Fibroblast of upper back skin (primary cell): ENCODE measurements at regions not wholly inside any gene's neighbourhood (a gene's known extent, or its start where the extent isn't known, plus 50 kb on each side); places are given as distances from the start of the nearest gene placed in this dataset.
"Not testable (repeated sequence)": the region's sequence is repeated elsewhere in the genome, so short reads cannot be mapped to it uniquely, and the experiment has no call there.

ENCODE experiments used
- DNase-seq: peaks from one replicate; pipeline ENCODE4 v3.0.0-alpha.2; 2013

- peak; percentile 15 for DNase-seq
Observed at GRCh38 chr9:66601472-66601871, 299.1 kb upstream of the ZNF658 start.

DNA sequence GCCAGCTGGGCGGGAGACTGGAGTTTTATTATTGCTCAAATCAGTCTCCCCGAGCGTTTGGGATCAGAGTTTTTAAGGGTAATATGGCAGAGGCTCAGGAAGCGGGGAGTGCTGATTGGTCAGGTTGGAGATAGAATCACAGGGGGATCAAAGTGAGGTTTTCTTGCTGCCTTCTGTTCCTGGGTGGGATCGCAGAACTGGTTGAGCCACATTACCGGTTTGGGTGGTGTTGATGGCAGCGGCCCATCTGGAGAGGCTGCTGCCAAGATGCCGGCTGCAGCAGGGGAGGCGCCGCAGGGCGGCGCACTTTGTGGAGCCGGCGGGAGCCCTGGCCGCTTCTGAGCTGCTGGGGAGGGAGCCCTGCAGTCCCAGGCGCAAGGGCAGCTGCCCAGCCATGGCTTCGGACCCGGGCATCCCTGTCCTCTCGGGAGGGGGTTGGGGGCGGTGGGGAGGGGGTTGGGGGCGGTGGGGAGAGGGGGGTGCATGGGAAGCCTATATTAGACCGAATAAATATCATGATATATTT lies 268.9 kb upstream of the ZNF658 start:
- not testable (repeated sequence) for DNase-seq

- DNase-seq, result not testable (repeated sequence)
Observed at GRCh38 chr9:66647675-66648074, 252.8 kb upstream of the ZNF658 start.

DNA sequence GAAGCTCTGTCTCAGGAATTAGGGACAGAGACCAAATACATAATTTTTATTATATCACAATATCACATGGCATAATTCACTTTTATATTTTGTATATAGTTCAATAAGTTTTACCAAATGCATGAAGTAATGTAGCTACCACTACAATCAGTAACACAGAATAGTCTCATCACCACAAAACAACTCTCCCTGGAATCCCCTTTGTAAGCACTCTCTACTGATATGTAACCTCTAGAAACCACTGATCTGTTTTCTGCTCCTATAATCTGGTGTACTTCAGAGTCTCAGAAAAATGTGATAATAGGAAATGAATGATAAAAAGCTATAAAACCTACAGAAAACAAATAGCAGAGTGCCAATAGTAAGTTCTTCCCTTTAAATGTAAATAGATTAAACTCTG lies 210.3 kb upstream of the ZNF658 start:
- DNase-seq, result not testable (repeated sequence)

- DNase-seq, result not testable (repeated sequence)
Observed at GRCh38 chr9:66695561-66696240, 204.8 kb upstream of the ZNF658 start.

DNA sequence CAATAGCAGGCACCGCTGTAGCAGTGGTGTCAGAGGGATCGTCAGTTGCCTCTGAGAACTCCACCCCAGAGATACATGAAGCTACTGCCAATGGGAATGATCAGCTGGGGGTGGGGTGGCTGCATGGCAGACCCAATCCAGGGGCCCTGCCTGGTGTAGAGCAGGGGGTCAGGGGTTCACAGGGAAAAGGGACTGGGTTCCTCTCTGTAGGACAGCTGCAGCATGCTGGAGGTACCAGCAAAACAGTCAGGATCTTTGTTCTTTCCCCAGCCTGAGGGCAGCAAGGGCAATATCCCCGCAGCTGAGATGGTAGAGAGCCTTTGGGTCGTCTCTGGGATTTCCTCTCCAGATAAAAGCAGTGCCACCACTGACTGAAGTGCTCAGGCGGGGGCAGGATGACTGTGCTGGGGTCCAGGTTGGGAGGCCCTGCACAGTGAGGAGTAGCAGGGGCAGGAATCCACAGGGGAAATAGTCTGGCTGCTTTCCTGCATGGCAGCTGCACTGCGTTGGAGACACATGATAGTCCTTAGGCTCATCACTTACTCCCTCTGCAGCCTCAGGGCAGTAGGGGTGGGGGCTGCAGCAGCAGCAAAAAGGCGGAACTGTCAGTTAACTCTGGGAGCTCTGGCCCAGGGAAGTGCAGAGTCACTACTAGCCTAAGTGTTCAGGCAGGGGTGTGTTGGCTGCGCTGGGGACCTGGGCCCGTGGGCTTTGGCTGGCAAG lies 203.0 kb upstream of the ZNF658 start:
- DNase-seq, result not testable (repeated sequence)

DNA sequence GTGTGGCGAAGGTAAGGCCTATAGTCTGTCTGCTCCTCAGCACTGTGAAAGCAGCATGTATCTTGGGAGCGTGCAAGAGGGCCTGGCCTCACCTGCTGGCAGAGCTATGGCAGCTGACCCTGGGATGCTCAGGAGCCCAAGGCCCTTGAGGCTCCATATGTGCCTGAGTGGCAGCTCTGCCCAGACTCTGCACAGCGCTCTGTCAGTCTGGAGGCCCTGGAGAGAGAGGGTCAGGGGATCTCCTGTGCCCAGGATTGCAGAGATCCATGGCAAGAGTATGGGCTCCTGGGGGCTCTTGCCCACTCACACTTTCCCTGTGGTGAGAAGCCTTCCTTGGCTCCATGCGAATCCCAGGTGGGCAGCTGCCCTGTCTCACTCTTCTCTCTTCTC lies 202.5 kb upstream of the ZNF658 start:
- not testable (repeated sequence) for DNase-seq

DNA sequence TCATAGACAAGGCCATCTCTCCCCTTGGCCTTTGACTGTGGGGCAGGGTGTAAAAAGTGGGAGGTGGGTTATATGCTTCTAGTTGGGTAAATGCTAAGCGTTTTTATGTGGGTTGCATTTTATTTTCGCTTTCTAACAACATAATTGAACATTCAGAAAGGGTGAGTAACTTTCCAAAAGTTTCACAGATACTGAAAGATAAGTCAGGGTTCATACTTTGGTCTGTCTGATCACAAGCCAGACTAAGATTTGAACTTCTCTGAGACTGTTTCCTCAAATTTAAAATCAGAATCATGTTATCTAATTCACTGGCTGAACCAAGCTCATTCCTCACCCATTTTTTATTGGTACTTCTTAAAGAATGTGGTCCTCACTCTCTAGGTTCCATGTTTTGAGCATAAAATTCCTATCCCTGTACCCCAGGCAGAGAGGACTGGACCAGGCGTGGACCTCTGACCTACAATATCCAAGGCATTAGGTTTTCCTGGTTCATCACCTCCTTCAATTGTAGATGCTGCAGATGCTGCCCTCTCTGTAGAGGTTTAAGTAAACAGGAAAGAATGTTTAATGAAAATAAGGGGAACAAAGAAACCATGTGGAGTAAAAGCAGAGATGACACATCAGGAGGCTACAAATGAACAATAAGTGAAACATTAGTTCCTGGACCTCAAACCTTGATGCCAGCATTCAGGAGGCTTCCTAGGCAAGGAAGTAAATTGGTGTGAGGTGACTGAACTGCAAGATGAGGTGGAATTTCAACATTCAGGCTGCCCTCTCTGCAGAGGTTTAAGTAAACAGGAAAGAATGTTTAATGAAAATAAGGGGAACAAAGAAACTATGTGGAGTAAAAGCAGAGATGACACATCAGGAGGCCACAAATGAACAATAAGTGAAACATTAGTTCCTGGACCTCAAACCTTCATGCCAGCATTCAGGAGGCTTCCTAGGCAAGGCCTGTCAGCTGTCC lies 198.8 kb upstream of the ZNF658 start:
- DNase-seq, result not testable (repeated sequence)

- not testable (repeated sequence) for DNase-seq
Observed at GRCh38 chr9:66711553-66711952, 189.0 kb upstream of the ZNF658 start.

GRCh38 chr9:66712870-66713269 lies 187.7 kb upstream of the ZNF658 start:
- not testable (repeated sequence) for DNase-seq

DNA sequence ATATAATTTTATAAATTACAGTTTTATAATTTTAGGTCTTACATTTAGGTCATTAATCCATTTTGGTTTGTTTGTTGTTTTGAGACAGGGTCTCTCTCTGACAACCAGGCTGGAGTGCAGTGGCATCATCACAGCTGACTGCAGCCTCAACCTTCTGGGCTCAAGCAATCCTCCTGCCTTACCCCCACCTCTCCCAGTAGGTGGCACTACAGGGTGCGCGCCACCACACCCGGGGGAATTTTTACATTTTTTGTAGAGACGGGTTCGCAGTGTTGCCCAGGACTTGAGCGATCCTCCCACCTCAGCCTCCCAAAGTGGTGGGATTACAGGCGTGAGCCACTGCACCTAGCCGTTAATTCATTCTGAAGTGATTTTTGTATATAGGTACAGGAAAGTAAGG lies 187.0 kb upstream of the ZNF658 start:
- DNase-seq, result not testable (repeated sequence)

- DNase-seq, result not testable (repeated sequence)
Observed at GRCh38 chr9:66720845-66721244, 179.7 kb upstream of the ZNF658 start.

- not testable (repeated sequence) for DNase-seq
Observed at GRCh38 chr9:66727540-66727939, 173.0 kb upstream of the ZNF658 start.

DNA sequence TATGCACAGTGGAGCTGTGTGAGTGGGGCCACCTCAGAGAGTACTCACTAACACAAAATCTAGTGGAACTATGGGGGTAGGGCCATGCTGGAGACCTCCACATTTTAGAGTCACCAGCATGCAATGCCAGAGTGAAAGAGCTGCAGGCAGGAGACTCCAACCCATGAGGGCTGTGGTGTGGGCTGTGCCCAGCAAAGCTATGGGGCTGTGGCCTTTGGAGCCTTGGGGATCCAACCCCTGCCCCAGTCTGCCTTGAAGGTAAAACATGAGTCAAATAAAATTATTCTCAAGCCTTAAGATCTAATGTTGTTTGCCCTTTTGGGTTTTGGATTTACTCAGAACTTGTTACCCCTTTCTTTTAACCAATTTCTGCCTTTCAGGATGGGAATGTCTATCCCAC lies 163.8 kb upstream of the ZNF658 start:
- not testable (repeated sequence) for DNase-seq

GRCh38 chr9:66738418-66738817 lies 162.1 kb upstream of the ZNF658 start:
- not testable (repeated sequence) for DNase-seq

DNA sequence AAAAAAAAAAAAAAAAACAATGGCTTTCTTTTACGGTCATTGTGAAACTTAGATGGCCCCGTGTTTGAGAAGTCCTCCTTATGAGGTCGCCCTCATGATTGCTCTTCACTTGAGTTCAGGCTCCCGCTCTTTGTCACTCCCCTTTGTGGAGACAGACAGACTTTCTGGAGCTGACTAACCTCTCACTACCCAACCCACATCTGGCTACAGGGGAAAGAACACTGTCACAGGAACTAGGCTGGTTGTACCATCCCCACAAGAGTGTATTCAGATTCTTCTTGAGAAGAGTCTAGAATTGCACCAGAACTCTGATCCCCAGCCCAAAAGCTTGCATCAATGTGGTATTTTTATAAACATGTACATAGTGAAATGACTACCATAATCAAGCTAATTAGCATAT lies 160.4 kb upstream of the ZNF658 start:
- not testable (repeated sequence) for DNase-seq

DNA sequence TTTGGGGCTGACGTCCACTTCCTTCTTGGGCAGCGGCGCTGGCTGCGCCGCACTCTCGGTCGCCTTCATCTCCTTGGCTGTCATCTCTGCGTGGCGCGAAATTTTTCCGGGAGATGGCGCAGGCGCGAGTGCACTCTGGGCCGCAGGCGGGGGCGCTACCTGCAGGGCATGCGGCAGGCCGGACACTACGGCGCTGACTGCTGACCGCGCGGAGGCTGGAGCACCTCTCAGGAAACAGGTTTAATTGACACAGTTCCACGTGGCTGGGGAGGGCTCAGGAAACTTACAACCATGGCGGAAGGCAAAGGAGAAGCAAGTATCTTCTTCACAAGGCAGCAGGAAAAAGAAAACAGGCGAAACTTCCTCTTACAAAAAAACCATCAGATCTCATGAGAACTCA lies 154.7 kb upstream of the ZNF658 start:
- not testable (repeated sequence) for DNase-seq

DNA sequence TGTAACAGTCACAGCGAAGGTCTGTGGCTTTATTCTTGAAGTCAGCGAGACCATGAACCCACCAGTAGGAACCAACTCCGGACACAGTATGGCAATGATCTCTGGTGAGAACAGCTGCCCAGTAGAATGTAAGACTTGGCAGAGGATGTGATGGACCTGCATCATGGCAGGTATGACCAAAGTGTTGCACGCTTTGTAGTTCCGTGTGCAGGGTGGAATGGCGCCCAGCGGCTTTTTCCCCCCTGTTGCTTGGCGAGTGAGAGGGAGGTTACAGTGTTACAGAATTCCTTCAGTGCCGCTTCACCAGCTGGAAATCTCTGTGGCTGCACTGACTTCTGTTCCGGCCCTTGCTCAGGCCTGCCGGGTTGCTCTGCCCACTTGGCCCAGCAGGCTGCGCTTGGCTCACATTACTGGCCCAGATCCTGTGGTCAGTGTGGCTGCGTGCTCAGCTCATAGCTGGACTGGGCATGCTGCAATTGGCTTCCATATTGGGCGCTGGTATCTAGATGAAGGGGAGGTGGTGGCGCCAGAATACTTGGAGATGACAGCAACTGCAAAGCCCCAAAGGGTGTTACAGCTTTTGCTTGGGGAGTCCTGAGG lies 148.1 kb upstream of the ZNF658 start:
- not testable (repeated sequence) for DNase-seq

GRCh38 chr9:66759825-66760492 lies 140.6 kb upstream of the ZNF658 start:
- not testable (repeated sequence) for DNase-seq

GRCh38 chr9:66764799-66765493 lies 135.6 kb upstream of the ZNF658 start:
- not testable (repeated sequence) for DNase-seq

DNA sequence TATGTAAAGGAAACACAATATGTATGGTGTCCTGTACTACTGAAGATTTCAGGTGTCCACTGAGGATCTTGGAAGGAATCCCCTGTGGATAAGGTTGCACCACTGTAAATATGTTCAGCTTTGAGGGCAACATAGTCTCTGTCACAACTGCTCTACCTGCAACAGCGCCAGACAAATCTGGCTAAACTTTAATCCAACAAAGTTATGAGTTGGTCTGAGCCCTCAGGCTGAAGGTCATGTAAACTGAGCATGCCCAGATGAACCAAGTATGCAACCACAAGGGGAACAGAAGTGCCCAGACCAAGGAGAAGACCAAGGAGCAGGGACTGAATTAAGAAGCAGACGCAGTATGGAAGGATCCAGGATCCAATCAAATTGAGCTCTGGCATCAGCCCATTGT lies 135.0 kb upstream of the ZNF658 start:
- DNase-seq, result not testable (repeated sequence)
